ENCODE measurements at regions not wholly inside any gene's neighbourhood (a gene's known extent, or its start where the extent isn't known, plus 50 kb on each side); places are given as distances from the start of the nearest gene placed in this dataset.

DNA sequence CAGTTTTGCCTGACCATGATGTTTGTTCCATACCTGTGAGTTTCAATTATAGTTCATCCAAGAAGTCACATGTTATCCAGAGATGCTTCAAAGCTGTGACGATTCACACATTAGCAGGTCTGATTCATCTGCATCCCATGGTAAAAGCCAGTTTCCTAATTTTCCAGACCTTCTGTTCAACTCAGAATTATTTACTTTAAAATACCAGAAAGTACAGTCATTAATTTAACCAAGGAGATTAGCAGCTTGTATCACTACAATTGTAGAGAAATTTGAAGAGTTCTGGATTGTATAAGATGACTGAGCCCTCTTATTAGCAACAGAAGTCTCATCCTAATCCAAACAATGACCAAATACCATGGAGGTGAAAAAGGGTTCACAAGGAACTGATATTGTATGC is 76.1 kb upstream of the THBS1 start:
- Histone ChIP-seq H3K4me1 (ENCODE audit: control insufficient read depth in 1 of 2, insufficient read depth in 2 of 2, low read depth in 1 of 2, low read length in 1 of 2) (peaks cover 0 to 12% of the 10 kb centered on the region in 2 experiments; a peak in 1 of 4 replicates), H3K4me3 (ENCODE audit: low read depth in 2 of 2, low read length in 1 of 2) (no peak overlapping the region), H3K27ac (ENCODE audit: low read depth in 2 of 2, low read length in 1 of 2) (peak overlapping the region in 1 of 2 experiments; percentile 72; a peak in 2 of 4 replicates), H3F3A (replicated peaks; ENCODE audit: insufficient read depth) (peaks cover 13% of the 10 kb centered on the region), H3K9me3 (no peaks in the 10 kb centered on the region), H3K9me2 (no peaks in the 10 kb centered on the region), H3K36me3 (replicated peaks in 1 of 2; ENCODE audit: control insufficient read depth in 1 of 2, insufficient read depth in 2 of 2, low read length in 1 of 2) (no peaks in the 10 kb centered on the region), H3K27me3 (ENCODE audit: insufficient read depth) (no peaks in the 10 kb centered on the region), H4K20me1 (ENCODE audit: insufficient read depth) (no peaks in the 10 kb centered on the region), H3K4me2 (no peak overlapping the region), H3K9ac (peak overlapping the region; percentile 10; the same call in 1 of the 2 replicates), H3K79me2 (ENCODE audit: insufficient read depth) (no peaks in the 10 kb centered on the region), H2AFZ (ENCODE audit: low read depth) (no peak overlapping the region)
- TF ChIP-seq, protein P1, sequence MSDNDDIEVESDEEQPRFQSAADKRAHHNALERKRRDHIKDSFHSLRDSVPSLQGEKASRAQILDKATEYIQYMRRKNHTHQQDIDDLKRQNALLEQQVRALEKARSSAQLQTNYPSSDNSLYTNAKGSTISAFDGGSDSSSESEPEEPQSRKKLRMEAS (IDR thresholded peaks at IDR 0.05; ENCODE audit: low read depth): peak; percentile 27; the same call in 1 of the 2 replicates
- TF ChIP-seq, protein P2, sequence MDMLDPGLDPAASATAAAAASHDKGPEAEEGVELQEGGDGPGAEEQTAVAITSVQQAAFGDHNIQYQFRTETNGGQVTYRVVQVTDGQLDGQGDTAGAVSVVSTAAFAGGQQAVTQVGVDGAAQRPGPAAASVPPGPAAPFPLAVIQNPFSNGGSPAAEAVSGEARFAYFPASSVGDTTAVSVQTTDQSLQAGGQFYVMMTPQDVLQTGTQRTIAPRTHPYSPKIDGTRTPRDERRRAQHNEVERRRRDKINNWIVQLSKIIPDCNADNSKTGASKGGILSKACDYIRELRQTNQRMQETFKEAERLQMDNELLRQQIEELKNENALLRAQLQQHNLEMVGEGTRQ (IDR thresholded peaks at IDR 0.05; ENCODE audit: borderline replicate concordance, low read depth, low read length): no peak
- POLR2A ChIA-PET: interaction anchor here (0.8 kb wide), 1 partner anchor 106 kb away, joined by 3 read pairs; no protein-coding TSS in a partner anchor
- CTCF ChIA-PET: interaction anchor here (1.2 to 1.3 kb wide), 2 partner anchors 75 to 77 kb away, joined by 3 to 5 read pairs; no protein-coding TSS in a partner anchor
- DNase-seq: no peak
- 53% methylated on average over 1 of the region's 1 CpG for WGBS (ENCODE audit: low lambda C conversion rate)

GRCh38 chr15:39506146-39506545 is 74.7 kb upstream of the THBS1 start:
- TF ChIP-seq ELF1 (IDR thresholded peaks at IDR 0.05): no peak
- no peak for TF ChIP-seq GATA2 (CRISPR knock-in tag; IDR thresholded peaks at IDR 0.05)
- TF ChIP-seq, protein P3, sequence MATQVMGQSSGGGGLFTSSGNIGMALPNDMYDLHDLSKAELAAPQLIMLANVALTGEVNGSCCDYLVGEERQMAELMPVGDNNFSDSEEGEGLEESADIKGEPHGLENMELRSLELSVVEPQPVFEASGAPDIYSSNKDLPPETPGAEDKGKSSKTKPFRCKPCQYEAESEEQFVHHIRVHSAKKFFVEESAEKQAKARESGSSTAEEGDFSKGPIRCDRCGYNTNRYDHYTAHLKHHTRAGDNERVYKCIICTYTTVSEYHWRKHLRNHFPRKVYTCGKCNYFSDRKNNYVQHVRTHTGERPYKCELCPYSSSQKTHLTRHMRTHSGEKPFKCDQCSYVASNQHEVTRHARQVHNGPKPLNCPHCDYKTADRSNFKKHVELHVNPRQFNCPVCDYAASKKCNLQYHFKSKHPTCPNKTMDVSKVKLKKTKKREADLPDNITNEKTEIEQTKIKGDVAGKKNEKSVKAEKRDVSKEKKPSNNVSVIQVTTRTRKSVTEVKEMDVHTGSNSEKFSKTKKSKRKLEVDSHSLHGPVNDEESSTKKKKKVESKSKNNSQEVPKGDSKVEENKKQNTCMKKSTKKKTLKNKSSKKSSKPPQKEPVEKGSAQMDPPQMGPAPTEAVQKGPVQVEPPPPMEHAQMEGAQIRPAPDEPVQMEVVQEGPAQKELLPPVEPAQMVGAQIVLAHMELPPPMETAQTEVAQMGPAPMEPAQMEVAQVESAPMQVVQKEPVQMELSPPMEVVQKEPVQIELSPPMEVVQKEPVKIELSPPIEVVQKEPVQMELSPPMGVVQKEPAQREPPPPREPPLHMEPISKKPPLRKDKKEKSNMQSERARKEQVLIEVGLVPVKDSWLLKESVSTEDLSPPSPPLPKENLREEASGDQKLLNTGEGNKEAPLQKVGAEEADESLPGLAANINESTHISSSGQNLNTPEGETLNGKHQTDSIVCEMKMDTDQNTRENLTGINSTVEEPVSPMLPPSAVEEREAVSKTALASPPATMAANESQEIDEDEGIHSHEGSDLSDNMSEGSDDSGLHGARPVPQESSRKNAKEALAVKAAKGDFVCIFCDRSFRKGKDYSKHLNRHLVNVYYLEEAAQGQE (IDR thresholded peaks at IDR 0.05; ENCODE audit: low read depth, low read length): no peak
- TF ChIP-seq RAD21 (IDR thresholded peaks at IDR 0.05; ENCODE audit: low read length): no peak
- TF ChIP-seq, protein P4, sequence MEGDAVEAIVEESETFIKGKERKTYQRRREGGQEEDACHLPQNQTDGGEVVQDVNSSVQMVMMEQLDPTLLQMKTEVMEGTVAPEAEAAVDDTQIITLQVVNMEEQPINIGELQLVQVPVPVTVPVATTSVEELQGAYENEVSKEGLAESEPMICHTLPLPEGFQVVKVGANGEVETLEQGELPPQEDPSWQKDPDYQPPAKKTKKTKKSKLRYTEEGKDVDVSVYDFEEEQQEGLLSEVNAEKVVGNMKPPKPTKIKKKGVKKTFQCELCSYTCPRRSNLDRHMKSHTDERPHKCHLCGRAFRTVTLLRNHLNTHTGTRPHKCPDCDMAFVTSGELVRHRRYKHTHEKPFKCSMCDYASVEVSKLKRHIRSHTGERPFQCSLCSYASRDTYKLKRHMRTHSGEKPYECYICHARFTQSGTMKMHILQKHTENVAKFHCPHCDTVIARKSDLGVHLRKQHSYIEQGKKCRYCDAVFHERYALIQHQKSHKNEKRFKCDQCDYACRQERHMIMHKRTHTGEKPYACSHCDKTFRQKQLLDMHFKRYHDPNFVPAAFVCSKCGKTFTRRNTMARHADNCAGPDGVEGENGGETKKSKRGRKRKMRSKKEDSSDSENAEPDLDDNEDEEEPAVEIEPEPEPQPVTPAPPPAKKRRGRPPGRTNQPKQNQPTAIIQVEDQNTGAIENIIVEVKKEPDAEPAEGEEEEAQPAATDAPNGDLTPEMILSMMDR (IDR thresholded peaks at IDR 0.05): no peak
- no peak for TF ChIP-seq MXI1 (IDR thresholded peaks at IDR 0.05; ENCODE audit: low read depth, low read length)
- TF ChIP-seq CHD2 (IDR thresholded peaks at IDR 0.05; ENCODE audit: low read length, partially characterized antibody): no peak
- TF ChIP-seq TCF12 (IDR thresholded peaks at IDR 0.05): no peak
- TF ChIP-seq, protein P5, sequence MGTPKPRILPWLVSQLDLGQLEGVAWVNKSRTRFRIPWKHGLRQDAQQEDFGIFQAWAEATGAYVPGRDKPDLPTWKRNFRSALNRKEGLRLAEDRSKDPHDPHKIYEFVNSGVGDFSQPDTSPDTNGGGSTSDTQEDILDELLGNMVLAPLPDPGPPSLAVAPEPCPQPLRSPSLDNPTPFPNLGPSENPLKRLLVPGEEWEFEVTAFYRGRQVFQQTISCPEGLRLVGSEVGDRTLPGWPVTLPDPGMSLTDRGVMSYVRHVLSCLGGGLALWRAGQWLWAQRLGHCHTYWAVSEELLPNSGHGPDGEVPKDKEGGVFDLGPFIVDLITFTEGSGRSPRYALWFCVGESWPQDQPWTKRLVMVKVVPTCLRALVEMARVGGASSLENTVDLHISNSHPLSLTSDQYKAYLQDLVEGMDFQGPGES (IDR thresholded peaks at IDR 0.05; ENCODE audit: low read depth, low read length): no peak

More at GRCh38 chr15:39506146-39506545, 74.7 kb upstream of the THBS1 start:
- ChIA-PET CTCF (interaction anchor here (1.3 kb wide), 1 partner anchor 76 kb away, joined by 5 read pairs; no protein-coding TSS in a partner anchor), POLR2A (no interaction called here)
- Histone ChIP-seq H3K36me3 (replicated peaks in 1 of 2; ENCODE audit: control insufficient read depth in 1 of 2, insufficient read depth in 2 of 2, low read length in 1 of 2) (no peaks in the 10 kb centered on the region), H3K4me3 (ENCODE audit: low read depth in 2 of 2, low read length in 1 of 2) (no peak overlapping the region), H3K27ac (ENCODE audit: low read depth in 2 of 2, low read length in 1 of 2) (no peak overlapping the region), H3K27me3 (ENCODE audit: insufficient read depth) (no peaks in the 10 kb centered on the region), H3K79me2 (ENCODE audit: insufficient read depth) (no peaks in the 10 kb centered on the region), H4K20me1 (ENCODE audit: insufficient read depth) (no peaks in the 10 kb centered on the region), H3K9me3 (no peaks in the 10 kb centered on the region), H3F3A (replicated peaks; ENCODE audit: insufficient read depth) (peaks cover 13% of the 10 kb centered on the region), H3K9ac (no peak overlapping the region), H3K9me2 (no peaks in the 10 kb centered on the region), H2AFZ (ENCODE audit: low read depth) (no peak overlapping the region), H3K4me1 (ENCODE audit: control insufficient read depth in 1 of 2, insufficient read depth in 2 of 2, low read depth in 1 of 2, low read length in 1 of 2) (peaks cover 0 to 12% of the 10 kb centered on the region in 2 experiments; a peak in 1 of 4 replicates), H3K4me2 (no peak overlapping the region)
- DNase-seq: no peak
- WGBS (ENCODE audit: low lambda C conversion rate): 63% methylated on average over 1 of the region's 1 CpG

Measured in SK-N-SH (cell line).